ENCODE measurements at regions not wholly inside any gene's neighbourhood (a gene's known extent, or its start where the extent isn't known, plus 50 kb on each side); places are given as distances from the start of the nearest gene placed in this dataset.

- Histone ChIP-seq H3K27me3 (ENCODE audit: insufficient read depth, low read length) (no peaks in the 10 kb centered on the region), H3K9me3 (ENCODE audit: low read length) (no peaks in the 10 kb centered on the region), H3K4me3 (ENCODE audit: low read depth, low read length, poor library complexity, severe bottlenecking) (no peak overlapping the region), H3K27ac (ENCODE audit: low read depth, low read length, poor library complexity, severe bottlenecking) (no peak overlapping the region), H2AFZ (ENCODE audit: low read length) (no peak overlapping the region), H3K4me1 (ENCODE audit: insufficient read depth, low read length, severe bottlenecking) (no peaks in the 10 kb centered on the region), H3K79me2 (ENCODE audit: insufficient read depth, low read length) (no peaks in the 10 kb centered on the region), H4K20me1 (ENCODE audit: insufficient read depth, low read length) (no peaks in the 10 kb centered on the region), H3K9me2 (ENCODE audit: low read depth, low read length) (no peaks in the 10 kb centered on the region), H3F3A (ENCODE audit: insufficient read depth, low read length) (no peaks in the 10 kb centered on the region), H3K9ac (ENCODE audit: low read length) (no peak overlapping the region), H3K36me3 (ENCODE audit: insufficient read depth, low read length) (no peaks in the 10 kb centered on the region), H3K4me2 (ENCODE audit: low read length) (no peak overlapping the region)
- TF ChIP-seq CTCF (IDR thresholded peaks at IDR 0.05; ENCODE audit: low read length), result no peak
- no peak for TF ChIP-seq EZH2 (IDR thresholded peaks at IDR 0.05; ENCODE audit: borderline replicate concordance, low read length)
Measured at GRCh38 chr2:163265562-163265961, 427.0 kb upstream of the KCNH7 start.

GRCh38 chr2:163264341-163264740, 425.8 kb upstream of the KCNH7 start:
- TF ChIP-seq CTCF (IDR thresholded peaks at IDR 0.05; ENCODE audit: low read length) (no peak), EZH2 (IDR thresholded peaks at IDR 0.05; ENCODE audit: borderline replicate concordance, low read length) (no peak)
- H3K36me3 ChIP-seq (ENCODE audit: insufficient read depth, low read length), result no peaks in the 10 kb centered on the region
- no peak overlapping the region for H3K9ac ChIP-seq (ENCODE audit: low read length)
- H4K20me1 ChIP-seq (ENCODE audit: insufficient read depth, low read length), result no peaks in the 10 kb centered on the region
- H3F3A ChIP-seq (ENCODE audit: insufficient read depth, low read length), result no peaks in the 10 kb centered on the region
- H3K27ac ChIP-seq (ENCODE audit: low read depth, low read length, poor library complexity, severe bottlenecking), result no peak overlapping the region
- no peaks in the 10 kb centered on the region for H3K9me2 ChIP-seq (ENCODE audit: low read depth, low read length)
- no peaks in the 10 kb centered on the region for H3K79me2 ChIP-seq (ENCODE audit: insufficient read depth, low read length)
- no peak overlapping the region for H2AFZ ChIP-seq (ENCODE audit: low read length)
- no peak overlapping the region for H3K4me3 ChIP-seq (ENCODE audit: low read depth, low read length, poor library complexity, severe bottlenecking)
- no peak overlapping the region for H3K4me2 ChIP-seq (ENCODE audit: low read length)
- H3K4me1 ChIP-seq (ENCODE audit: insufficient read depth, low read length, severe bottlenecking), result no peaks in the 10 kb centered on the region
- no peaks in the 10 kb centered on the region for H3K27me3 ChIP-seq (ENCODE audit: insufficient read depth, low read length)
- H3K9me3 ChIP-seq (ENCODE audit: low read length), result no peaks in the 10 kb centered on the region

- H2AFZ ChIP-seq (ENCODE audit: low read length), result no peak overlapping the region
- H3K4me2 ChIP-seq (ENCODE audit: low read length), result no peak overlapping the region
- no peaks in the 10 kb centered on the region for H3K9me3 ChIP-seq (ENCODE audit: low read length)
- no peaks in the 10 kb centered on the region for H4K20me1 ChIP-seq (ENCODE audit: insufficient read depth, low read length)
- no peaks in the 10 kb centered on the region for H3K9me2 ChIP-seq (ENCODE audit: low read depth, low read length)
- H3K27me3 ChIP-seq (ENCODE audit: insufficient read depth, low read length), result no peaks in the 10 kb centered on the region
- H3K4me3 ChIP-seq (ENCODE audit: low read depth, low read length, poor library complexity, severe bottlenecking), result no peak overlapping the region
- no peak for TF ChIP-seq CTCF (IDR thresholded peaks at IDR 0.05; ENCODE audit: low read length)
- no peak for TF ChIP-seq EZH2 (IDR thresholded peaks at IDR 0.05; ENCODE audit: borderline replicate concordance, low read length)
- H3K27ac ChIP-seq (ENCODE audit: low read depth, low read length, poor library complexity, severe bottlenecking), result no peak overlapping the region
- no peaks in the 10 kb centered on the region for H3K36me3 ChIP-seq (ENCODE audit: insufficient read depth, low read length)
- H3K9ac ChIP-seq (ENCODE audit: low read length), result no peak overlapping the region
- no peaks in the 10 kb centered on the region for H3K79me2 ChIP-seq (ENCODE audit: insufficient read depth, low read length)
- no peaks in the 10 kb centered on the region for H3F3A ChIP-seq (ENCODE audit: insufficient read depth, low read length)
- no peaks in the 10 kb centered on the region for H3K4me1 ChIP-seq (ENCODE audit: insufficient read depth, low read length, severe bottlenecking)
Measured at GRCh38 chr2:163259489-163259888, 420.9 kb upstream of the KCNH7 start.

All from OCI-LY1 (cell line).